ENCODE measurements at regions not wholly inside any gene's neighbourhood (a gene's known extent, or its start where the extent isn't known, plus 50 kb on each side); places are given as distances from the start of the nearest gene placed in this dataset.
"Not testable (repeated sequence)": the region's sequence is repeated elsewhere in the genome, so short reads cannot be mapped to it uniquely, and the experiment has no call there.

DNA sequence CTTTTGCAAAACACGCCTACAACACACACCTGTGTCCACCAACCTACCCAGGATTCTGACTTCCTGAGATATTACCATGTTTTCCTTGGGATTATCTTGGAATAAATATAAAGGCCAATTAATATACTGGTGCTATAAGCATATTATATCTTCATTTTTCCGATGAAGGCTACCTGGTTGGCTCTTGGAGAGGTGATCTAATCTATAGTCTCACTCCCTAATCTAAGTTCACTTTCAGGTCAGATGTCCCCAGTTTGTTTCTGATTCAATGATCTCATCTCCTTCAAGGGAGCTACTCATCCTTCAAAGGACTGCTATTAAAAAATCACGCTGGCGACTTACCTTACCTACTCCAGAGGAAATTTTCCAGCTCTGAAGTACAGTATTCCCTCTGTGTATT lies 517.5 kb downstream of the KLF5 start:
- no peak for DNase-seq (ENCODE audit: low spot score)

GRCh38 chr13:73572824-73573223 lies 514.0 kb downstream of the KLF5 start:
- no peak for DNase-seq (ENCODE audit: low spot score)

DNA sequence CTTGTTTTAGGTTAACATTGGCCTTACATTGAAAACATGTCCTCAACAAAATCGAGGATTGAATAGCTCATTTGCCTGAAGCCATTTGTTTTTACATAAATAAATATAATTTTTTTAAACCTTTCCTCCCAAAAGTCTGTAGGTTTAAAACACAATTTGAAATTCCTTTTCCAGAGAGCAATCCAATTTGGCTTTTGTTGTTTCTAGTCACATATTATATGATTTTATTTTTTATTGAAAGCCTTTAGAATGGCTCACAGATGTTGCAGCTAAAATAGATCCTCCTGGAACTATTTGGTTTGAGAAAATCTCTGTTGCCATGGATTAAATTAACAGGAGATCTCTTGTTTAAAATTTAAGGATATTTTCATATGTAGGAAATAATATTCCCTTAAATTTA lies 512.6 kb downstream of the KLF5 start:
- DNase-seq (ENCODE audit: low spot score), result no peak

DNA sequence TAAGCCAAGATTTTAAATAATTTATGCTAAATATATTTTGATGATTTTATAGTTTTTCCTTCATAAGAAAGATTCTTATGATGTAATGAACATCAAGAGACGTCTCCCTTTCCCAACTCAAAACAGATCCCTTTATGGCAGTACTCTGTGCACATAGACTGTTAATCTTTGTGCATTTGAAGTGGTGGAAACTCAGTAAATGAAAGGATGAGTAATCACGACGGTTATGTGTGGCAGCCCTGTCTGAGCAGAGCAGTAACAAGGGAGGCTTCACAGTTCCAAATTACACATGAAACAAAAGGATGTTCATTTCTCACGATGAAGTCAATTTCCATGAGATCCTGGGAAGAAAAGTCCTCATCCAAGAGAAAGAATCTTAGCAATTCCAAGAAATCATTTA lies 498.1 kb downstream of the KLF5 start:
- DNase-seq (ENCODE audit: low spot score), result no peak

DNA sequence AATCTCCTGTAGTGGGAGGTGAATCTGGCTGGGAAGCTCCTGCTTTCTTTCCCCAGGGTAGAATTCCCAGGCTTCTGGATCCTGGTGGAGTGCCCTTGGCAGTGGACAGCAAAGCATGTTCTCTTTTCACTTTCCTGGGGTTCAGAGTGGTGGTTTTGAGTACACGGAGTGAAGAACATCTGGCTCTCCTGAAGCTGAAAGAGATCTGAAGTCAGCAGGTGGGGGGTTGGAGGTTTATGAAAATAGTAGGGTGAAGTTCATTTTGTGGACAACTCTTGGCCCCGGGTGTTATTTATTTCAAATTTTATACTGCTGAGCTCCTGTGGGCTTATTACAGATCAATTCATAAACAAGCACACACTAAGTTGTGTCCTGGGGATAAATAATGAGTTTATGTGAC lies 497.3 kb downstream of the KLF5 start:
- DNase-seq (ENCODE audit: low spot score), result no peak

DNA sequence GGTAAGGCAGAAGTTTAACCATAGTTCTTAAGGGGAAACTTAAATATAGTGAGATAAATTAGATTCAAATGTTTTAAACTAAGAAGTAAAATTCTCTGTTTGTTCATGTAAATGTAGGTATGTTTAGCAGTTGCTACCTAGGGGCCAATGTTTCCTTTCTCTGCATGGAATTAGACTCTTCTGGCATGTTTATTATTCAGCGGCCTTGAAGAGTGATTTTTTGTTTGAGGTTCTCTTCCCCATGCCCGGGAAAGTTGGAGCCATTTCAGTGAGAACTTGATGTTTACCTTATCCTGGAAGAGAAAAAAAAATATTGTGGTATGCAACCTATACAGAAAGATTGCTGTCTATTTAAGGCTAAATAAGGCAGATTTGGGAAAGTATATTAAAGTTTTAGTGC lies 492.9 kb downstream of the KLF5 start:
- no peak for DNase-seq (ENCODE audit: low spot score)

GRCh38 chr13:73549717-73550116 lies 490.9 kb downstream of the KLF5 start:
- DNase-seq (ENCODE audit: low spot score), result no peak

DNA sequence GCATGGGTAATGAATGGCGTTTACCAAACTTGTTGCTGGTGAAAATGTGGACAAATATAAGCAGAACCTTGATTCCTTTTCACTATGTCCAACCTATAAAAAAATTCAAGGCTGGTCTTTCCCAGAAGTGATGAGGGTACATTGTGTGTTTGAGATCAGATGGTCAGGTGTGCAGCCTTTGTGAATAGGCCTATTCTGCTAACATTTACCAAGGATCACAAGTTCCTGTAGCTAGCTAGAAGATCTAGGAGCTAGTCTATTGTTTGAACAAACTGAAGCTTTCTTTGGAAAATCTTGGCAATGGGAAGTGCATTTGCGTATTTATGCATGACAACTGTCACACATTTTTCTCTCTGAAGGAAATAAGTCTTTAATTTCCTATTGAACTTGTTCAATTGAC lies 489.6 kb downstream of the KLF5 start:
- DNase-seq (ENCODE audit: low spot score), result no peak

DNA sequence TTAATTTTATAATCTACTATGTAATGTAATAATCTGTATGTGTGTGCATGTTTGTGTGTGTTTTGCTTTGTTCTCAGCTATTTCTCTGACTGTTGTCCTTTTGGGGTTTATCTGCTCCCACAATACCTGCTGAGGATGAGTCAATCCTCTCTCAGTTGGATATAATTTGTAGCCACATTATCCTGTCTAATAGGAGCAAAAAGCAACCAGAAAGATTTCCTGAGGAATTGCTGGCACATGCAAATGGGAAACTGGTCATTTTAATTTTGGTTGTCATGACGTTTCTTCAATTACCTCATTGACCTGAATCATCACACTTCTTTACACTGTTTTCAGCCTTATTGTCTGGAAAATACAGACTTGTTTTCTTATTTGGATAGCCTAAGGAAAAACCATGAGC lies 488.4 kb downstream of the KLF5 start:
- no peak for DNase-seq (ENCODE audit: low spot score)

DNA sequence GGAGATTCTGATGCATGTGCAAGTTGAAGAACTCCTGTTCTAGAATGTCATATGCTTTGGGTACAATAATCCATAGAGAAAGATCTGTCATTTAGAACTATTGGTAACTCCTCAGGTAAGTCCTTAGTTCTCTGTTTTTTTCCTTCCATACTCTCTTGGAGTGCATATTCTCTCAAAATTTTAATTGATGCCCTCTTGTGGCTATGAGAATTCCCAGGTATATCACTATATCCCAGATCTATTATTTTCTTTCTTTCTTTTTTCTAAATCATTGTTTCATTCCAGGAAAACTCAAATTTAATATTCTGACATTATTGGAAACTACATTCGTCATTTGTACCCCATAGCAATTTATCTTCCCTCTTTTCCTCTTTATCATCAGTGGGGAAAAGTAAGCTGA lies 485.4 kb downstream of the KLF5 start:
- DNase-seq (ENCODE audit: low spot score), result no peak

DNA sequence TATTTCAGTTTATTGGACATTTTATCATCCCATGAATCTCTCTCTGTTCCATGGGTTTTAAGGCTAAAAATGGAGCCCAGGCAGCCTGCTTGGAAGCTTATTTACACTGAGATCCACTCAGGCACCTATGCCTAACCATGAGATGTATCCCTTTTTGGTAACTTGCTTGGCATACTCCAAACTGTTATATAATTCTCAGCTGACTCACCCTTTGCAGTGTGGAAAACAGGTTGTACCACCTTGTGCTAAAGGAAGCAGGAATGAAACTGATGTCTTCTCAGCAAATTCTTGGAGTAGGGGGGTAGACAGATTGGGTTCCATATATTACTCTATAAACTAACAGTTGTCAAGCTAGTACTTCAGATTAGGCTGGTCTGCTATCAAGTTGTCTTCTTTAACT lies 483.6 kb downstream of the KLF5 start:
- no peak for DNase-seq (ENCODE audit: low spot score)

GRCh38 chr13:73536865-73537264 lies 478.1 kb downstream of the KLF5 start:
- no peak for DNase-seq (ENCODE audit: low spot score)

GRCh38 chr13:73535341-73535740 lies 476.5 kb downstream of the KLF5 start:
- DNase-seq (ENCODE audit: low spot score), result no peak

GRCh38 chr13:73532987-73533510 lies 474.2 kb downstream of the KLF5 start:
- DNase-seq (ENCODE audit: low spot score), result no peak

DNA sequence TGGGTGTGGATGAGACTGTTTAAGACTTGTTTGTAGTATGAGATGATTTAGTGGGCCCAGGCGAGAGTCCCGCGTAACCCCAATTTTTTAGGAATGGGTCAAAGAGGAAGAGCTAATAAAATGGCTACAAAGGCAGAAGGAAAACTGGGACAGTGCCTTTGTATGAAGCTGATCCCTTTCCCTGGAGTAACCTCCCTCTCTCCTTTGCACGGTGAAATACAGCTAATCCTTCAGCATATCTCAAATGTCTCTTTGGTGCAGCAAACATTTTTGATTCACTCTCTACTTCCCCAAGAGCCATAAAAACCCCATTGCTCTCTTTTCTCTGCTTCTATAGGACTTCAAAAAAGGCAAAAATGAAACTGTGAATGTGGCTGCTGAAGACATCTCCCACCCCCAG lies 473.8 kb downstream of the KLF5 start:
- DNase-seq (ENCODE audit: low spot score), result no peak

- DNase-seq (ENCODE audit: low spot score), result no peak
Observed at GRCh38 chr13:73531014-73531413, 472.2 kb downstream of the KLF5 start.

DNA sequence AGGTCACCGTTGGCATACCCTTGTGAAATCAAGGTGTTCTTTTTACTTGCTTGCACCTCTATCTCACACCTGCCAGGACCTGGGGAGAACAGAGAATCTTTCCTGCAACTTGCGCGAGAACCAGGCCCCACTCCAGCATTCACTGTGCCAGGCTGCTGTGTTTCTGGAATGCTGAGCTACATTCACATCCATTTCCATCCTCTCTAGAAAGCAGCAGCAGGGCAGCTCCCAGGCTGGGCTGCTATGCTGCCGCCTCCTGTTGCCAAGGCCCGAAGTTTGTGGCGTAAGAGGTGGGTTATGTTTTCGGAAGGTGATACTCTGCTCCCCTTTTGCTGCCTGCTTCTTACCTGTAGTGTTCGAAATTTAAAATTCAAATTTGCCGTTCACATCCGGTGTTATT lies 464.1 kb downstream of the KLF5 start:
- no peak for DNase-seq (ENCODE audit: low spot score)

- DNase-seq (ENCODE audit: low spot score), result no peak
Observed at GRCh38 chr13:73521985-73522524, 463.2 kb downstream of the KLF5 start.

GRCh38 chr13:73521290-73521624 lies 462.5 kb downstream of the KLF5 start:
- no peak for DNase-seq (ENCODE audit: low spot score)

GRCh38 chr13:73520566-73521289 lies 461.9 kb downstream of the KLF5 start:
- no peak for DNase-seq (ENCODE audit: low spot score)

GRCh38 chr13:73520135-73520534 lies 461.3 kb downstream of the KLF5 start:
- DNase-seq (ENCODE audit: low spot score), result not testable (repeated sequence)

DNA sequence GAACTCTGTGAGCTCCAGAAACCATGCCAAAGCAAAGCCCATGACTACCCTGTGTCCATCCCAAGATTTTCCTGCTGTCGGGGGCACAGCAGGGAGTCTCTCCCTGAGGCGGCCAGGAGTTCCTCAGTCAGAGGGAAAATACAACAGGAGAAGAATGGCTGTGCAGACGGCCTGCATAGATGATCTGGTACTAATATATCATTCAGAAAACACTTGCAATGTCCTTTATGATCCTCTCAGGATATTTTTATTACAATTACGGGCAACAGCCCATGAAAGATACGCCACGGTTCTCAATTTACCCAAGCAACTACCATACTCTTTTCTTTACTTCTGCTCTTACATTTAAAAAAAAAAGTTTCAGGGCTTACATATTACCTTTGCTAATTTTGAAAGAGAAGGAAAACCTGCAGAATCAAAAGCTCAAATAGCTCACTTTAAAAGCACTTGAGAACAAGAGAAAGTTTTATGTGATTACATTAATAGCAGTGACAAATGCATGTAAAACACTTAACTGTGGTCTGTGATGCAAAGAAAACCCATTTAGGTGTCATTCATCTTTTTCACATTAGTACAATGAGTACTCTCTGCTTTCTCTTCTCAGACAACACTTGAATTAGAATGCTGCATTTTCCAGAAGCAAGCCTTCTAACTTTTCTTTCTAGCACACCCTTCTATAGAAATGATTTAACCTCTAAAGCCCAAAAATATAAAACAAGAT lies 460.8 kb downstream of the KLF5 start:
- DNase-seq (ENCODE audit: low spot score), result no peak

- no peak for DNase-seq (ENCODE audit: low spot score)
Observed at GRCh38 chr13:73517766-73518165, 459.0 kb downstream of the KLF5 start.

- no peak for DNase-seq (ENCODE audit: low spot score)
Observed at GRCh38 chr13:73516731-73517130, 457.9 kb downstream of the KLF5 start.

Data from AG08396 (cell line).